Activated naive CD8-positive, alpha-beta T cell treated with anti-CD3 and anti-CD28 coated beads, Interleukin-2, amount 10 ng/mL, durations not matched to agents 7 days and 5 days (primary cell): ENCODE measurements at regions not wholly inside any gene's neighbourhood (a gene's known extent, or its start where the extent isn't known, plus 50 kb on each side); places are given as distances from the start of the nearest gene placed in this dataset.

ENCODE experiments used
- ATAC-seq: fragments of 150-1000 bp; cut with Tn5 transposase; one replicate; pipeline ENCODE4 v1.10.0; 2021; ENCODE audit warnings: low read depth, moderate library complexity
- POLR2A ChIA-PET: fragments of 350-600 bp; sonication (Branson Sonifier 250); formaldehyde crosslinking; loops from one replicate; lab custom pipeline; 2021; ENCODE audit warnings: antibody characterized with exemption; lab: Charles Lee
- DNase-seq: peaks from one replicate; pipeline ENCODE4 v3.0.0; 2021
- H3K27ac Mint-ChIP-seq: one replicate; pipeline ENCODE4 v1.8.0; 2022; ENCODE audit warnings: mild to moderate bottlenecking, mixed read lengths
- H3K27me3 Mint-ChIP-seq: one replicate; pipeline ENCODE4 v1.8.0; 2022; ENCODE audit warnings: mild to moderate bottlenecking, moderate library complexity, mixed read lengths
- H3K36me3 Mint-ChIP-seq: one replicate; pipeline ENCODE4 v1.8.0; 2021; ENCODE audit warnings: mild to moderate bottlenecking, mixed read lengths
- H3K4me1 Mint-ChIP-seq: one replicate; pipeline ENCODE4 v1.8.0; 2021; ENCODE audit warnings: mixed read lengths
- H3K4me3 Mint-ChIP-seq: one replicate; pipeline ENCODE4 v1.8.0; 2022; ENCODE audit warnings: mild to moderate bottlenecking, moderate library complexity, mixed read lengths
- H3K9me3 Mint-ChIP-seq: one replicate; pipeline ENCODE4 v1.8.0; 2021; ENCODE audit warnings: mixed read lengths

DNA sequence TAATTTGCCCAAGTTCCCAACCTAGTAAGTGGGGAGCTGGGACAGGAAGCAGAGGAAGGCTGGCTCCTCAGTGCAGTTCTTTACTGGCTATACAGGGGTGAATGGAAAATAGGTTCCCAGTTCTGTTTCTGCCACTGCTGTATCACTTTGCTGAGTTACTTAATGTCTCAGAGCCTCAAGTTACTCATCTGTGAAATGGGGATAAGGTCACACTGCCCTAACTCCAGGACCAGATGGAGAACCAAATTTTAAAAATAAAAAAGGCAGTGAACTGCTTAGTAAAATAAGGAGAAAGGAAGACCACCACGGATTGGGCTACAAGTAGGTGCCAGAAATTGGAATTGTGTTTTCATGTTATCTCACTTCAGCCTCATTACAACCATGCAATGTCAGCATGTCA lies 147.8 kb downstream of the OMA1 start:
- H3K27me3 Mint-ChIP-seq: peaks cover 2% of the 10 kb centered on the region
- no peak overlapping the region for H3K4me3 Mint-ChIP-seq
- no peaks in the 10 kb centered on the region for H3K9me3 Mint-ChIP-seq
- no peak overlapping the region for H3K27ac Mint-ChIP-seq
- H3K36me3 Mint-ChIP-seq: no peaks in the 10 kb centered on the region
- DNase-seq: no peak
- POLR2A ChIA-PET: no interaction called here
- no peak for ATAC-seq
- H3K4me1 Mint-ChIP-seq: peaks cover 1% of the 10 kb centered on the region

DNA sequence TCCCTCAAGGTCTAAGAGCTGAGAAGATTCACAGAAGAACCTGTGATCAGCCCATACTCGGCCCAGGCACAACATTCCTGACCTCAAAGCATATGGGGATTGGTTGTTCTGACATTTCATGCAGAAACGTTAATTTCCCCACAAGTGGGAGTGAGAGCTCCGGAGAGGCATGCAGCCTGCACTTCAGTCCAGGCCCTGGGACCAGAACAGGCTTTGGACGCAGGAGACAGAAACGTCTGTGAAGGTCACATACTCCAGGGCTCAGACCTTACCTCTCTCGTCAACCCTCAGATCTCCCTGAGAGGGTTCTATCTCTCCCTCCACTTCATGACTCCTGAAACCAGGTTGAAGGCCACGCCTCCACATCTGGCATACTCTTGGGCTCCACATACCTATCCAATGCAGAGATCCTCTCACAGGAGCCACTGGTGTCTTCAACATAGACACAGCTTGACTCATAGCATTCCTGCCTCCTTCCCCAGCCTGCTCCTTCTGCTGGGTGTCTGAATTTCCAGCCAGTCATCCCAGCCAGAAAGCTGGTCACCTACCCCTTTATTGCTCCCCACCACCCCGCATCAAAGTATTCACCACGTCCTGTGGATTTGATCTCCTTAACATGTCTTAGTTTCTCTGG lies 149.2 kb downstream of the OMA1 start:
- ATAC-seq (no peak), DNase-seq (no peak)
- no peak overlapping the region for H3K27ac Mint-ChIP-seq
- H3K9me3 Mint-ChIP-seq: no peaks in the 10 kb centered on the region
- H3K4me3 Mint-ChIP-seq: no peak overlapping the region
- H3K36me3 Mint-ChIP-seq: no peaks in the 10 kb centered on the region
- POLR2A ChIA-PET: no interaction called here
- H3K4me1 Mint-ChIP-seq: peaks cover 1% of the 10 kb centered on the region
- H3K27me3 Mint-ChIP-seq: peaks cover 2% of the 10 kb centered on the region

DNA sequence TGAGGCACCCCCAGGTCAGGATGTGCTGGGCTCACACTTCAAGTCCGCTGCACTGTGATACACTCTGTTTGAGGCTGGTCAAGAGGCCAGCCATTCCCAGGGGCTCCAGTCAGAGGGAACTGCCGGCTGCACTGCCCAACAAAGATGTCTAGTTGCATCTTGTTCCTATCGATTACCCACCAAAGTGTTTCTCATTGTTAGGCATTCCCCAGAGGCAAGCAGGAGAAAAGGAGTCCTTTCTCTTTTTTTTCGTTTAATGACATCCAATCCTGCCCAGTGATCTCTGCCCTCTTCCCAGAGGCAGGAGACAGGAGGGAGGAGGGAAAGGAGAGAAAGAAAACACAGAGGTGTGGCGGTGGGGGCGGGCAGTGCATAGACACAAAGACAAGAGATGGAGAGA lies 150.4 kb downstream of the OMA1 start:
- H3K27ac Mint-ChIP-seq: no peak overlapping the region
- H3K27me3 Mint-ChIP-seq: peaks cover 2% of the 10 kb centered on the region
- no peaks in the 10 kb centered on the region for H3K9me3 Mint-ChIP-seq
- POLR2A ChIA-PET: no interaction called here
- H3K4me3 Mint-ChIP-seq: no peak overlapping the region
- H3K4me1 Mint-ChIP-seq: peaks cover 1% of the 10 kb centered on the region
- ATAC-seq: no peak
- no peaks in the 10 kb centered on the region for H3K36me3 Mint-ChIP-seq
- no peak for DNase-seq

DNA sequence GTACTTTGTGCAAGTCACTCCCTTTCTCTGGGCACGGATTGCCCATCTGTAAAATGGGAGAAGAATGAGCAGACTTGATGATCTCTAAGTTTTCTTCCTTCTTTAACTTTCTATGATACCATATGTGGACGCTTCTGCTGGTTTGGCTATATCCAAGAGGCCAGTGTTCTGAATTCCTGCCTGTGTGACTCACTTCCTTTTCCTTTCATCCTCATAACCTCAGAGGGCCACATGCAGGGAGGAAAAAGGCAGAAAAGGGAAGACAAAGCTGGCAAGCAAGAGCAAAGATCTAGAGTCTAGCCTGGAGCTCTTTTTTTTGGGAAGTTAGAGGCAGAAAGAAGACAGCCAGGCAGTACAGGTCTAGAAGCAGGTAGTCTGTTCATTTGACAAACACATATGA lies 151.2 kb downstream of the OMA1 start:
- H3K27ac Mint-ChIP-seq: no peak overlapping the region
- H3K4me1 Mint-ChIP-seq: peaks cover 1% of the 10 kb centered on the region
- H3K27me3 Mint-ChIP-seq: peaks cover 2% of the 10 kb centered on the region
- H3K4me3 Mint-ChIP-seq: no peak overlapping the region
- POLR2A ChIA-PET: no interaction called here
- no peak for ATAC-seq
- H3K36me3 Mint-ChIP-seq: no peaks in the 10 kb centered on the region
- no peak for DNase-seq
- H3K9me3 Mint-ChIP-seq: no peaks in the 10 kb centered on the region

DNA sequence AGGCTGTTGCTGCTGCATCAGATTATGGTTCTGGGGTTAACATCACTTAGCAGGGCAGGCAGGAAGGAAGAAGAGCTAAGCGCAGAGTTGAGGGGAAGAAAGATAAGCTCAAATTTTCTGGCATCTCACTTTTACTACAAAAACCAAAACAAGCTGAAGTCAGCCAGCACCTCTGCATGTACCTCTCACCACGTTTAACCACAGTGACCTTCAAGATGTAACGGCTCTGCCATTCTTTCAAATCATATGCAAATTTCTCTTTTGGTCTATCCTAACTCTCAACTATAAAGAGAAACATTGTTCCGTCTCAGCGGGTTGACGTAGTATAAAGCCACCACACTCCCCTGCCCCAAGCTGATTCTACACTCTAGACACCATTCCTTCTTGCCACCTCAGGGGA lies 154.4 kb downstream of the OMA1 start:
- no peaks in the 10 kb centered on the region for H3K4me1 Mint-ChIP-seq
- POLR2A ChIA-PET: no interaction called here

DNA sequence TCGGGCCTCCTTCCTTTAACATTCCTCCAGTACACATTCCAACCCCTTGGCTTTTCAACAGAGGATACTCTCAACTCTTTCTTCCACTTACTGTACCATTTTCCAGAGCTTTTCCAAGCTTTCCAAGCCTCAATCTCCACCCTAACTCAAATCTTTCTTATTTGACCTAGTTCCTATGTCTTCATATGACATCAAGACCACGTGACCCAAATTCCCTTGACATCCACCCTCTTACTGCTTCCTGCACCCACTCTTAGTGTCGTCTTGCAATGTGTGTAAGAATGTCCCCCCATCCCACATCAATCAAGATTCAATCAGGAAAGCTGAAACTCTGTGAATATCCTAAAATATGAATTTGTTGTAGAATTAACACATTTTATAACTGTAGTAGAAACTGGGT lies 155.0 kb downstream of the OMA1 start:
- no peaks in the 10 kb centered on the region for H3K9me3 Mint-ChIP-seq
- no peaks in the 10 kb centered on the region for H3K27me3 Mint-ChIP-seq
- H3K4me1 Mint-ChIP-seq: no peaks in the 10 kb centered on the region
- no peak overlapping the region for H3K27ac Mint-ChIP-seq
- H3K4me3 Mint-ChIP-seq: no peak overlapping the region
- no peaks in the 10 kb centered on the region for H3K36me3 Mint-ChIP-seq
- ATAC-seq (no peak), DNase-seq (no peak)
- POLR2A ChIA-PET: no interaction called here

More for the DNA sequence above, 154.4 kb downstream of the OMA1 start:
- Mint-ChIP-seq H3K9me3 (no peaks in the 10 kb centered on the region), H3K36me3 (no peaks in the 10 kb centered on the region), H3K4me3 (no peak overlapping the region), H3K27me3 (no peaks in the 10 kb centered on the region), H3K27ac (no peak overlapping the region)
- ATAC-seq (peak; percentile 58), DNase-seq (no peak)

DNA sequence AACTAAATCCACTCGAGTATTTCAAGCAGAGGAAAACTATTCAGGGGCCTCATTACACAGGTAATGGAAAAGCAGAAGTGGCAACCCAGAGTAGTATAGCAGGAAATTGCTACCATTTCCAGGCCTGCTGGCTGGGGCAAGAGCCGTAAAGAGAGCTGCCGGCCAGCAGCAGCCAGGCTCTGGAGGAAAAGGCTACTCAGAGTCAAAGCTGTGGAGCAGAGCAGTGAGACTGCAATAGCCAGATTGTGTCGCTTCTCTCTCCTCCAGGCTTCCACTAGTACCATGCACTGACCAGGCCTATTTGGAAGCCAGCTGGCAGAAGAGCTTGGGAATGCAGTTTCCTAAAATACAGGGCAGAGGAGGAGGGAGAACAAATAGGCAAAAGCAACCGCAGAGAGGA lies 155.5 kb downstream of the OMA1 start:
- POLR2A ChIA-PET: no interaction called here
- no peaks in the 10 kb centered on the region for H3K4me1 Mint-ChIP-seq

DNA sequence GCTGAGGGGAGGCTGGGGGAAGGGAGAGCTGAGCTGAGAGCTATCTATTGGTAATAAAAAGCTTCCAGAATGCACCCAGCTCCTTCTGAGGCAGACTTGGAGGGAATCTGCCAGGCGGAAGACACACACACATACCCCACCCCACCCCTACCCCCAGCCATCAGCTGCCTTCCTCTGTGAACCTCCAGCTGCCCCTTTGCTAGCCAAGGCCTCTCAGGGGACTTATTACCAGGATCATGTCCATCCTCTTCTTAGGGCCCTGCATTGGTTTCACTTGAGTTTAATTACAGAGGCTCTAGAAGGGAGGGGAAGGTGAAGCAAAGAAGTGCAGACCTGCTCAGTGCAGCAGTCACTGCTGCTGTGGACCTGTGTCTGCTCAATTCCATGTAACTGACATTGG lies 156.4 kb downstream of the OMA1 start:
- Mint-ChIP-seq H3K27ac (no peak overlapping the region), H3K27me3 (no peaks in the 10 kb centered on the region), H3K36me3 (no peaks in the 10 kb centered on the region), H3K4me3 (no peak overlapping the region), H3K9me3 (no peaks in the 10 kb centered on the region), H3K4me1 (peaks cover 3% of the 10 kb centered on the region)
- POLR2A ChIA-PET: no interaction called here
- DNase-seq (no peak), ATAC-seq (no peak)

More for the DNA sequence above, 155.5 kb downstream of the OMA1 start:
- Mint-ChIP-seq H3K4me3 (no peak overlapping the region), H3K36me3 (no peaks in the 10 kb centered on the region), H3K27me3 (no peaks in the 10 kb centered on the region), H3K27ac (no peak overlapping the region), H3K9me3 (no peaks in the 10 kb centered on the region)
- no peak for ATAC-seq
- no peak for DNase-seq

DNA sequence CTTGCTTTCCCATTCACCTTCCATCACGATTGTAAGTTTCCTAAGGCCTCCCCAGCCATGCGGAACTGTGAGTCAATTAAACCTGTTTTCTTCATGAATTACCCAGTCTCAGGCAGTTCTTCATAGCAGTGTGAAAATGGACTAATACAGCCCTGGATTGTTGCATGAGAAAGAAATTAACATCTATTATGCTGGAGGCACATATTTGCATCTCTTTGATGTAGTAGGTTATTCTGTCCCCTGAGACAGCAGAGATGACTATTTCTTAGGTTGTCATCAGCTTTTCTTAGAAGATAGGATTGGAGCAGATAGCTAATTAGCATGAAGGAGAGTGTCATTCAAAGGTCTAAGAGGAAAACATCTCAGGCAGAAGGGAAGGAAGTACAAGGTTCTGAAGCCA lies 166.2 kb downstream of the OMA1 start:
- Mint-ChIP-seq H3K27ac (no peak overlapping the region), H3K36me3 (no peaks in the 10 kb centered on the region)
- POLR2A ChIA-PET: no interaction called here

DNA sequence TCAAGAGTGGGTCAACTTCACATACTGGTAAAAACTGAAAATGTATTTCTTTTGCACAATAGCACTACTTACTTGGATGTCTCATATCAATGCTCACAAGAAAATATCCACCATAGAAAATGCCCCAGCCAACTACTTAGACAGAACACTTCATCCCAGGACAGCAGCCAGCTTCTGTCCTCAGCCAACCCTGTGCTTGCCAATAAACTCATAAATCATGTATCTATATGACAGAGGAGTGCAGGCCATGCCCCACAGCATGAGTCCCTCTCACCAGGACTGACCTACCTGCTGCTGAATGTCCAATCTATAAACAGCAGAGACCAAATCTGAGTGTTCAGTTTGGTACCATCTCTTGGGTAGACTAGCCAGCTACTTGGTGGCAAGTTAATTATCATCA lies 179.3 kb downstream of the OMA1 start:
- DNase-seq: no peak
- H3K9me3 Mint-ChIP-seq: peaks cover 5% of the 10 kb centered on the region
- peaks cover 4% of the 10 kb centered on the region for H3K36me3 Mint-ChIP-seq
- no peaks in the 10 kb centered on the region for H3K4me1 Mint-ChIP-seq
- no peaks in the 10 kb centered on the region for H3K27me3 Mint-ChIP-seq
- POLR2A ChIA-PET: no interaction called here
- ATAC-seq: no peak
- H3K27ac Mint-ChIP-seq: no peak overlapping the region
- no peak overlapping the region for H3K4me3 Mint-ChIP-seq

More for the DNA sequence above, 166.2 kb downstream of the OMA1 start:
- peaks cover 2% of the 10 kb centered on the region for H3K4me1 Mint-ChIP-seq
- DNase-seq: no peak
- no peak overlapping the region for H3K4me3 Mint-ChIP-seq
- peaks cover 1% of the 10 kb centered on the region for H3K9me3 Mint-ChIP-seq
- H3K27me3 Mint-ChIP-seq: peaks cover 2% of the 10 kb centered on the region
- ATAC-seq: no peak

DNA sequence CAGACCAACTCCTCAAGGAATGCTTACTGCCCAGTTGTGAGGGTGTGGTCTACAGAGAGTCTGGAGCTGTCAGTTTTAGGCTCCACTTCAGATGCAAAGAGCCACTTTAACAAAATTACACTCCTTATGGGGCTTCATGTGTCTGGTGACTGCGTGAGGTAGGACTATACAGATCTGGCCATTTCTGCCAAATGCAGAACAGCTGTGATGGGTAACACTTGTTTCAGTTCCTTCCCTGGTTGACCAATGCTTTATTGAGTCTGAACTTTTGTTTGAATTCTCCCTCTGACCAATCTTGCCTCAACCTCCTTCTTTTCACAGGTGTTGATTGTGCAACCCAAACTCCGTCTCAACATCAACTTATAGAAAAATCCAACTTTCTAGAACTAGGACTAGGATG lies 181.2 kb downstream of the OMA1 start:
- no peaks in the 10 kb centered on the region for H3K9me3 Mint-ChIP-seq
- H3K27ac Mint-ChIP-seq: no peak overlapping the region
- POLR2A ChIA-PET: no interaction called here
- H3K4me3 Mint-ChIP-seq: no peak overlapping the region
- peaks cover 2% of the 10 kb centered on the region for H3K36me3 Mint-ChIP-seq
- ATAC-seq (no peak), DNase-seq (no peak)
- H3K27me3 Mint-ChIP-seq: no peaks in the 10 kb centered on the region
- no peaks in the 10 kb centered on the region for H3K4me1 Mint-ChIP-seq

DNA sequence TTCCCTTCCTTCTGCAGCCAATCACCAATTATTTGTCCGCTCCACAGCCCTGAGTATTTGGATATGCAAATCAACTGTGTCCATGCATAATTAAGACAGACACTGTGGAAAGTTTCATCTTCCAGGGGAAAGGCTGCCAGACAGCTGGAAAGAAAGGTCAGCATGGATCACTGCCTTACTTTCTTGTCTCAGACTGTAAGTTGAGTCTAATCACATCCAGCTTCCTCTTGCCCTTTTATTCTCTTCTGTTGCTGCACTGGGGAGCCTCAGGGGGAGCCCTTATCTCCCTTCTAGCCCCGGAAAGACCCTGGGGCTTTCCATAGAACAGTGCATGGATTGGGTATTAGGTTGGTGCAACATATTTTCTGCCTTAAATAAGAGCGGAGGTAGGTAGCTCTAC lies 182.9 kb downstream of the OMA1 start:
- Mint-ChIP-seq H3K4me3 (no peak overlapping the region), H3K27ac (no peak overlapping the region), H3K27me3 (peaks cover 2% of the 10 kb centered on the region), H3K36me3 (no peaks in the 10 kb centered on the region), H3K9me3 (no peaks in the 10 kb centered on the region), H3K4me1 (no peaks in the 10 kb centered on the region)
- POLR2A ChIA-PET: no interaction called here
- no peak for DNase-seq
- ATAC-seq: no peak

DNA sequence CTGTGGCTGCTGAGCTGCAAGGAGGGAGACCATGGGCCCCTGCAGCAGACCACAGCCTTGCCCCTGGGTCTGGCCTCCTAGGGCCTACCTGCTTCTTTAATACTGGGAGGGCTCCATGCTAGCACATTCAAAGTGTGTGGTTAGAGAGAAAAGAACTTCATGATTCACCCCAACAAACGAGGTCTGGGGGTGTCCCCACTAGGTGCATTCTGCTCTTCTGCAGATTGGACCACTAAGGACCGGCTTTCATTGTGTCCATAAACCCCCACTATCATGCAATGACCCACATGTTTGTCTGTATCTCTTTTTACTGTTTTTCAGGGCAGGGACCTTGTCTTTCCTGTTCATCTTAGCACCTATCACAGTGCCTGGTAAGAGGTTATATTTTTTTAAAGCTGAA lies 185.4 kb downstream of the OMA1 start:
- POLR2A ChIA-PET: no interaction called here
- H3K4me3 Mint-ChIP-seq: no peak overlapping the region
- H3K27ac Mint-ChIP-seq: no peak overlapping the region
- H3K27me3 Mint-ChIP-seq: peaks cover 2% of the 10 kb centered on the region
- ATAC-seq: no peak
- H3K9me3 Mint-ChIP-seq: no peaks in the 10 kb centered on the region
- no peaks in the 10 kb centered on the region for H3K36me3 Mint-ChIP-seq
- no peaks in the 10 kb centered on the region for H3K4me1 Mint-ChIP-seq
- no peak for DNase-seq

DNA sequence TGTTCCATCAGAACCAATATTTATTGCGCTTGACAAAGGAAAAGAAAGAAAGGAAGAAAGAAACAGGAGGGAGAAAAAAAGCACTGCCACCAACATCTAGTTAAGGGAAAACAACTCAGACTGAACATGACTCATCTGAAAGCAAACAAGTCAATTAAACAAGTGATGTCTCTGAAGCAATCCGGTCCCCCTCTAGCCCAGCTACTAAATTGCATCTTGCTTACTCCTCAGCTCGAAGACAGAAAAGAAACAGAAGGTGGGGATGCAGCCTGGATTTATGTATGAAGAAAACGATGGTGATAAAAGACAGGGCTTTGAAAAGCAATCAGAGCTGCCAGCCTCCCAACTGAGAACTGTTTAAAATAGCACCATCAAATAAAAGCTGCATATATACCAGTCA lies 188.2 kb downstream of the OMA1 start:
- H3K4me1 Mint-ChIP-seq: no peaks in the 10 kb centered on the region
- H3K4me3 Mint-ChIP-seq: no peak overlapping the region
- ATAC-seq: no peak
- POLR2A ChIA-PET: no interaction called here
- no peak overlapping the region for H3K27ac Mint-ChIP-seq
- H3K27me3 Mint-ChIP-seq: peaks cover 4% of the 10 kb centered on the region
- H3K36me3 Mint-ChIP-seq: no peaks in the 10 kb centered on the region
- no peak for DNase-seq
- no peaks in the 10 kb centered on the region for H3K9me3 Mint-ChIP-seq

DNA sequence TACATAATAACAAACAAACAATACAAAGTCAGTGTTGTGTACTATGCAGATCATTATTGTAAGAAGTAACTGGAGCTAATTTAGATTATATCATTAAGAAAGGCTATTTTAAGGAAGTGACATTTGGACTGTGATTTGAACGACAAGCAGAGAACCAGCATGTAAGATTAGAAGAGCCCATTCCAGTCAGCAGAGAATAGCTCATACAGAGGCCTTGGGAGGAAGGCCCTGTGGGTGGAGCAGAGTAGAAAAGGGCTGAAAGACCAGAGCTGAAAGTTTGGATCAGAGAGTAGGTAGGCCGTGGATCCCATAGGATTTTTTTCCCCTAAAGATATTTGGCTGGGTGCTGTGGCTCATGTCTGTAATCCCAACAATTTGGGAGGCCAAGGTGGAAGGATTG lies 190.1 kb downstream of the OMA1 start:
- H3K4me3 Mint-ChIP-seq: no peak overlapping the region
- H3K27me3 Mint-ChIP-seq: peaks cover 4% of the 10 kb centered on the region
- H3K9me3 Mint-ChIP-seq: peaks cover 3% of the 10 kb centered on the region
- H3K4me1 Mint-ChIP-seq: no peaks in the 10 kb centered on the region
- DNase-seq (no peak), ATAC-seq (no peak)
- H3K36me3 Mint-ChIP-seq: no peaks in the 10 kb centered on the region
- no peak overlapping the region for H3K27ac Mint-ChIP-seq
- POLR2A ChIA-PET: no interaction called here
